HCT116 (cell line): ENCODE measurements at regions not wholly inside any gene's neighbourhood (a gene's known extent, or its start where the extent isn't known, plus 50 kb on each side); places are given as distances from the start of the nearest gene placed in this dataset.

Source experiments
- ATAC-seq: fragments of 200-7000 bp; cut with Tn5 transposase; 2 replicates; pipeline ENCODE4 v1.9.1; 2020; ENCODE audit warnings: mild to moderate bottlenecking, moderate library complexity
- BruUV-seq: library from RNA; stranded (reverse); fragments of 400-500 nt; replicated peaks from 2 replicates; lab custom pipeline; 2021; lab: Mats Ljungman, UMichigan
- CTCF ChIA-PET: fragments of 300-600 bp; sonication (Branson Sonifier 250); formaldehyde crosslinking; loops from one replicate; lab custom pipeline; 2021; ENCODE audit warnings: antibody characterized with exemption; lab: Charles Lee
- POLR2A ChIA-PET: fragments of 300-600, 350-600 bp; sonication (Branson Sonifier 250); formaldehyde crosslinking; loops from one replicate; lab custom pipeline; 2021; ENCODE audit warnings: antibody characterized with exemption; lab: Charles Lee
- RAD21 ChIA-PET, 2 experiments: fragments of 300-600 bp; sonication (Branson Sonifier 250); formaldehyde crosslinking; loops; one replicate each; lab custom pipeline; 2023; ENCODE audit warnings: low total read pairs in 2 of 2; ENCODE audit not compliant: uncharacterized antibody in 2 of 2, unreplicated experiment in 2 of 2, low non-redundant PET in 1 of 2; lab: Charles Lee
- DNase-seq: peaks from one replicate; pipeline ENCODE4 v3.0.0-alpha.2; 2010; ENCODE audit warnings: low read depth, low spot score
- H2AFZ ChIP-seq: fragments of 200-600 bp; shearing (Covaris generic), sonication (generic); 2 replicates; pipeline ENCODE4 v1.6.1; 2017; ENCODE audit warnings: low read depth, mixed run types, mixed read lengths, antibody characterized with exemption, low read length; ENCODE audit not compliant: poor library complexity, severe bottlenecking
- H3K27ac ChIP-seq: 2 replicates; pipeline ENCODE4 v1.5.1; 2012; ENCODE audit warnings: low read depth, low read length
- H3K27me3 ChIP-seq: fragments of 200-600 bp; sonication (generic); 2 replicates; pipeline ENCODE4 v1.6.1; 2016; ENCODE audit warnings: mixed run types, low read length, mixed read lengths; ENCODE audit not compliant: insufficient read depth
- H3K36me3 ChIP-seq, 2 experiments: fragments of 200-500 bp in 1 of 2; fragments of 200-600 bp in 1 of 2; sonication (Bioruptor generic) in 1 of 2; sonication (generic) in 1 of 2; 2 replicates each; pipeline versions ENCODE4 v1.5.1 to v1.6.1; 2014 to 2016; ENCODE audit warnings: low read length in 2 of 2, inconsistent platforms in 1 of 2, mixed read lengths in 1 of 2, mixed run types in 1 of 2; ENCODE audit not compliant: insufficient read depth in 2 of 2, control insufficient read depth in 1 of 2
- H3K4me1 ChIP-seq, 2 experiments: fragments of 200-600 bp in 1 of 2; sonication (generic) in 1 of 2; 2 replicates each; pipeline versions ENCODE4 v1.5.1 to v1.6.1; 2012 to 2017; ENCODE audit warnings: low read length in 2 of 2, inconsistent platforms in 1 of 2, mild to moderate bottlenecking in 1 of 2, mixed read lengths in 1 of 2, mixed run types in 1 of 2, moderate library complexity in 1 of 2; ENCODE audit not compliant: insufficient read depth in 2 of 2, control insufficient read depth in 1 of 2
- H3K4me2 ChIP-seq: fragments of 200-600 bp; sonication (generic); 2 replicates; pipeline ENCODE4 v1.6.1; 2017; ENCODE audit warnings: mixed run types, low read length, mixed read lengths
- H3K4me3 ChIP-seq, 2 experiments: fragments of 200-600 bp in 1 of 2; sonication (generic) in 1 of 2; replicated peaks in 1 of 2; 2 replicates each; pipeline ENCODE4 v1.5.1; 2011 to 2016; ENCODE audit warnings: low read length in 2 of 2, control low read depth in 1 of 2, low read depth in 1 of 2, mild to moderate bottlenecking in 1 of 2, mixed read lengths in 1 of 2, mixed run types in 1 of 2
- H3K79me2 ChIP-seq: fragments of 200-600 bp; sonication (generic); 2 replicates; pipeline ENCODE4 v1.6.1; 2017; ENCODE audit warnings: mild to moderate bottlenecking, mixed run types, low read length, moderate library complexity, mixed read lengths; ENCODE audit not compliant: insufficient read depth
- H3K9ac ChIP-seq: fragments of 200-600 bp; sonication (generic); 2 replicates; pipeline ENCODE4 v1.6.1; 2016; ENCODE audit warnings: low read length, mixed read lengths
- H3K9me2 ChIP-seq: fragments of 200-600 bp; sonication (generic), shearing (Covaris generic); 2 replicates; pipeline ENCODE4 v1.6.1; 2017; ENCODE audit warnings: mixed run types, mild to moderate bottlenecking, moderate library complexity; ENCODE audit not compliant: insufficient read depth
- H3K9me3 ChIP-seq, 2 experiments: fragments of 200-500 bp in 1 of 2; fragments of 200-600 bp in 1 of 2; sonication (Bioruptor generic) in 1 of 2; sonication (generic) in 1 of 2; 2 replicates each; pipeline ENCODE4 v1.6.1; 2014 to 2017; ENCODE audit warnings: low read length in 2 of 2, mixed read lengths in 2 of 2, inconsistent platforms in 1 of 2, low read depth in 1 of 2, mild to moderate bottlenecking in 1 of 2, mixed run types in 1 of 2, moderate library complexity in 1 of 2; ENCODE audit not compliant: control insufficient read depth in 1 of 2, insufficient read depth in 1 of 2
- H4K20me1 ChIP-seq: fragments of 200-600 bp; sonication (generic), shearing (Covaris generic); 2 replicates; pipeline ENCODE4 v1.6.1; 2017; ENCODE audit warnings: mixed run types, mild to moderate bottlenecking, moderate library complexity; ENCODE audit not compliant: insufficient read depth
- CBX3 ChIP-seq: IDR thresholded peaks from 2 replicates; pipeline ENCODE4 v1.6.1; 2012; ENCODE audit warnings: low read depth
- CEBPB ChIP-seq: IDR thresholded peaks from 2 replicates; pipeline ENCODE4 v1.6.1; 2012; ENCODE audit warnings: low read depth
- EGR1 ChIP-seq: IDR thresholded peaks from 2 replicates; pipeline ENCODE4 v1.6.1; 2012; ENCODE audit warnings: low read depth
- ELF1 ChIP-seq: IDR thresholded peaks from 2 replicates; pipeline ENCODE4 v1.6.1; 2012; ENCODE audit warnings: low read depth, borderline replicate concordance
- EZH2 ChIP-seq: fragments of 200-600 bp; sonication (generic); IDR thresholded peaks from 2 replicates; pipeline ENCODE4 v1.6.1; 2017; ENCODE audit warnings: antibody characterized with exemption, mixed run types
- EZH2phosphoT487 ChIP-seq: fragments of 200-600 bp; IDR thresholded peaks from 2 replicates; pipeline ENCODE4 v1.6.1; 2018; ENCODE audit warnings: antibody characterized with exemption, borderline replicate concordance
- JUND ChIP-seq: IDR thresholded peaks from 2 replicates; pipeline ENCODE4 v1.6.1; 2012
- POLR2AphosphoS5 ChIP-seq: IDR thresholded peaks from 2 replicates; pipeline ENCODE4 v1.6.1; 2011; ENCODE audit warnings: mild to moderate bottlenecking, low read depth, low read length, moderate library complexity
- SP1 ChIP-seq: IDR thresholded peaks from 2 replicates; pipeline ENCODE4 v1.6.1; 2012; ENCODE audit warnings: low read depth
- SRF ChIP-seq: IDR thresholded peaks from 2 replicates; pipeline ENCODE4 v1.6.1; 2012; ENCODE audit warnings: low read depth
- TCF7L2 ChIP-seq: IDR thresholded peaks from 2 replicates; pipeline ENCODE4 v1.7.0; 2011; ENCODE audit warnings: borderline replicate concordance, inconsistent platforms; ENCODE audit not compliant: insufficient read depth, insufficient read length; ENCODE audit errors: extremely low read depth
- YY1 ChIP-seq: IDR thresholded peaks from 2 replicates; pipeline ENCODE4 v1.6.1; 2011; ENCODE audit warnings: low read length, low read depth, moderate library complexity, mild to moderate bottlenecking; ENCODE audit not compliant: insufficient replicate concordance; ENCODE audit errors: extremely low read depth
- ZNF274 ChIP-seq: fragments of 200-500 bp; sonication (Bioruptor generic); IDR thresholded peaks from 2 replicates; pipeline ENCODE4 v1.6.1; 2014; ENCODE audit warnings: mild to moderate bottlenecking, low read depth, low read length, inconsistent platforms
- intact Hi-C: fragments of 100-400 bp; cut with micrococcal nuclease; formaldehyde crosslinking; loops from 2 replicates; pipeline ENCODE4 v1.10.0; 2022
- TF ChIP-seq, protein P1 (sequence below): IDR thresholded peaks from 2 replicates; pipeline ENCODE4 v1.6.1; 2012
- TF ChIP-seq, protein P2 (sequence below): IDR thresholded peaks from 2 replicates; pipeline ENCODE4 v1.6.1; 2011; ENCODE audit warnings: mild to moderate bottlenecking, low read length, moderate library complexity; ENCODE audit not compliant: insufficient replicate concordance; ENCODE audit errors: extremely low read depth
- TF ChIP-seq, protein P3 (sequence below): IDR thresholded peaks from 2 replicates; pipeline ENCODE4 v1.6.1; 2012
- TF ChIP-seq, protein P4 (sequence below): IDR thresholded peaks from 2 replicates; pipeline ENCODE4 v1.6.1; 2012; ENCODE audit warnings: low read depth
- TF ChIP-seq, protein P5 (sequence below), 3 experiments: fragments of 200-600 bp in 1 of 3; sonication (generic) in 1 of 3; IDR thresholded peaks in 2 of 3; conservative IDR thresholded peaks in 1 of 3; 2 replicates each; pipeline ENCODE4 v1.5.1; 2012 to 2017; ENCODE audit warnings: low read depth in 2 of 3, low read length in 2 of 3, antibody characterized with exemption in 1 of 3, borderline replicate concordance in 1 of 3, control low read depth in 1 of 3, mild to moderate bottlenecking in 1 of 3, mixed read lengths in 1 of 3, mixed run types in 1 of 3, moderate library complexity in 1 of 3; ENCODE audit not compliant: insufficient read depth in 1 of 3

DNA sequence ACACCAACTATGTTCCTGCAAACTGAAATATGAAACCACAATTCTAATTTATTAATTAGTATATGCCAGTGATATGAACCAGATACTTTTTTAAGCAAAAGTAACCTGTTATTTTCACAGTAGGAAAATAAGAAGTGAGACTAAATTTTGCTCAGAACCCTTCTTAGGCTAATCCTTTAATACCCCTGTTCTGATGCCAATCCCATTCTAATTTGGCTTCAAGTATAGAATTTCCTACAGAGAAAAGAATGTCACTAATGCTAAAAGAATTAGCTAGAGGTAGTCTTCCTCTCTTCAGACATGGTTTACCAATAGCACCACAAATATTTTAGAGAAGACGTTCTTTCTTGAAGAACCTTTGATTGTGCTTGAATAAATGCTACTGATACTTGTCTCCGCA lies 758.4 kb downstream of the FLRT2 start:
- RAD21 ChIA-PET, result no interaction called here
- ATAC-seq, result no peak

More for the DNA sequence above, 758.4 kb downstream of the FLRT2 start:
- no peaks in the 10 kb centered on the region for H3K79me2 ChIP-seq
- DNase-seq, result no peak
- intact Hi-C loops, result no loop called here
- no peaks in the 10 kb centered on the region for H3K4me1 ChIP-seq
- peaks cover 3 to 18% of the 10 kb centered on the region in 2 experiments; a peak in 2 of 4 replicates for H3K9me3 ChIP-seq
- no peaks in the 10 kb centered on the region for H3K9me2 ChIP-seq
- no peak overlapping the region for H3K4me2 ChIP-seq
- TF ChIP-seq POLR2AphosphoS5 (no peak), EGR1 (no peak), TCF7L2 (no peak), CEBPB (no peak), EZH2 (no peak), ZNF274 (no peak), YY1 (no peak), JUND (no peak), SRF (no peak), SP1 (no peak), ELF1 (no peak), CBX3 (no peak), EZH2phosphoT487 (no peak)
- TF ChIP-seq, protein P1, sequence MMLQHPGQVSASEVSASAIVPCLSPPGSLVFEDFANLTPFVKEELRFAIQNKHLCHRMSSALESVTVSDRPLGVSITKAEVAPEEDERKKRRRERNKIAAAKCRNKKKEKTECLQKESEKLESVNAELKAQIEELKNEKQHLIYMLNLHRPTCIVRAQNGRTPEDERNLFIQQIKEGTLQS, result no peak
- TF ChIP-seq, protein P2, sequence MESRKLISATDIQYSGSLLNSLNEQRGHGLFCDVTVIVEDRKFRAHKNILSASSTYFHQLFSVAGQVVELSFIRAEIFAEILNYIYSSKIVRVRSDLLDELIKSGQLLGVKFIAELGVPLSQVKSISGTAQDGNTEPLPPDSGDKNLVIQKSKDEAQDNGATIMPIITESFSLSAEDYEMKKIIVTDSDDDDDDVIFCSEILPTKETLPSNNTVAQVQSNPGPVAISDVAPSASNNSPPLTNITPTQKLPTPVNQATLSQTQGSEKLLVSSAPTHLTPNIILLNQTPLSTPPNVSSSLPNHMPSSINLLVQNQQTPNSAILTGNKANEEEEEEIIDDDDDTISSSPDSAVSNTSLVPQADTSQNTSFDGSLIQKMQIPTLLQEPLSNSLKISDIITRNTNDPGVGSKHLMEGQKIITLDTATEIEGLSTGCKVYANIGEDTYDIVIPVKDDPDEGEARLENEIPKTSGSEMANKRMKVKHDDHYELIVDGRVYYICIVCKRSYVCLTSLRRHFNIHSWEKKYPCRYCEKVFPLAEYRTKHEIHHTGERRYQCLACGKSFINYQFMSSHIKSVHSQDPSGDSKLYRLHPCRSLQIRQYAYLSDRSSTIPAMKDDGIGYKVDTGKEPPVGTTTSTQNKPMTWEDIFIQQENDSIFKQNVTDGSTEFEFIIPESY, result no peak
- TF ChIP-seq, protein P3, sequence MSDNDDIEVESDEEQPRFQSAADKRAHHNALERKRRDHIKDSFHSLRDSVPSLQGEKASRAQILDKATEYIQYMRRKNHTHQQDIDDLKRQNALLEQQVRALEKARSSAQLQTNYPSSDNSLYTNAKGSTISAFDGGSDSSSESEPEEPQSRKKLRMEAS, result no peak
- TF ChIP-seq, protein P4, sequence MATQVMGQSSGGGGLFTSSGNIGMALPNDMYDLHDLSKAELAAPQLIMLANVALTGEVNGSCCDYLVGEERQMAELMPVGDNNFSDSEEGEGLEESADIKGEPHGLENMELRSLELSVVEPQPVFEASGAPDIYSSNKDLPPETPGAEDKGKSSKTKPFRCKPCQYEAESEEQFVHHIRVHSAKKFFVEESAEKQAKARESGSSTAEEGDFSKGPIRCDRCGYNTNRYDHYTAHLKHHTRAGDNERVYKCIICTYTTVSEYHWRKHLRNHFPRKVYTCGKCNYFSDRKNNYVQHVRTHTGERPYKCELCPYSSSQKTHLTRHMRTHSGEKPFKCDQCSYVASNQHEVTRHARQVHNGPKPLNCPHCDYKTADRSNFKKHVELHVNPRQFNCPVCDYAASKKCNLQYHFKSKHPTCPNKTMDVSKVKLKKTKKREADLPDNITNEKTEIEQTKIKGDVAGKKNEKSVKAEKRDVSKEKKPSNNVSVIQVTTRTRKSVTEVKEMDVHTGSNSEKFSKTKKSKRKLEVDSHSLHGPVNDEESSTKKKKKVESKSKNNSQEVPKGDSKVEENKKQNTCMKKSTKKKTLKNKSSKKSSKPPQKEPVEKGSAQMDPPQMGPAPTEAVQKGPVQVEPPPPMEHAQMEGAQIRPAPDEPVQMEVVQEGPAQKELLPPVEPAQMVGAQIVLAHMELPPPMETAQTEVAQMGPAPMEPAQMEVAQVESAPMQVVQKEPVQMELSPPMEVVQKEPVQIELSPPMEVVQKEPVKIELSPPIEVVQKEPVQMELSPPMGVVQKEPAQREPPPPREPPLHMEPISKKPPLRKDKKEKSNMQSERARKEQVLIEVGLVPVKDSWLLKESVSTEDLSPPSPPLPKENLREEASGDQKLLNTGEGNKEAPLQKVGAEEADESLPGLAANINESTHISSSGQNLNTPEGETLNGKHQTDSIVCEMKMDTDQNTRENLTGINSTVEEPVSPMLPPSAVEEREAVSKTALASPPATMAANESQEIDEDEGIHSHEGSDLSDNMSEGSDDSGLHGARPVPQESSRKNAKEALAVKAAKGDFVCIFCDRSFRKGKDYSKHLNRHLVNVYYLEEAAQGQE, result no peak
- TF ChIP-seq, protein P5, sequence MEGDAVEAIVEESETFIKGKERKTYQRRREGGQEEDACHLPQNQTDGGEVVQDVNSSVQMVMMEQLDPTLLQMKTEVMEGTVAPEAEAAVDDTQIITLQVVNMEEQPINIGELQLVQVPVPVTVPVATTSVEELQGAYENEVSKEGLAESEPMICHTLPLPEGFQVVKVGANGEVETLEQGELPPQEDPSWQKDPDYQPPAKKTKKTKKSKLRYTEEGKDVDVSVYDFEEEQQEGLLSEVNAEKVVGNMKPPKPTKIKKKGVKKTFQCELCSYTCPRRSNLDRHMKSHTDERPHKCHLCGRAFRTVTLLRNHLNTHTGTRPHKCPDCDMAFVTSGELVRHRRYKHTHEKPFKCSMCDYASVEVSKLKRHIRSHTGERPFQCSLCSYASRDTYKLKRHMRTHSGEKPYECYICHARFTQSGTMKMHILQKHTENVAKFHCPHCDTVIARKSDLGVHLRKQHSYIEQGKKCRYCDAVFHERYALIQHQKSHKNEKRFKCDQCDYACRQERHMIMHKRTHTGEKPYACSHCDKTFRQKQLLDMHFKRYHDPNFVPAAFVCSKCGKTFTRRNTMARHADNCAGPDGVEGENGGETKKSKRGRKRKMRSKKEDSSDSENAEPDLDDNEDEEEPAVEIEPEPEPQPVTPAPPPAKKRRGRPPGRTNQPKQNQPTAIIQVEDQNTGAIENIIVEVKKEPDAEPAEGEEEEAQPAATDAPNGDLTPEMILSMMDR (IDR thresholded peaks at IDR 0.05 in 2 of 3, conservative IDR thresholded peaks at IDR 0.05 in 1 of 3; ENCODE audit: borderline replicate concordance in 1 of 3, insufficient read depth in 1 of 3, low read depth in 2 of 3, low read length in 2 of 3), result no peak
- TF ChIP-seq, all 23 proteins: peak for 0
- POLR2A ChIA-PET, result no interaction called here
- Histone ChIP-seq H3K27ac (no peak overlapping the region), H3K27me3 (no peaks in the 10 kb centered on the region), H4K20me1 (no peaks in the 10 kb centered on the region), H3K9ac (no peak overlapping the region), H3K4me3 (no peak overlapping the region), H2AFZ (no peak overlapping the region), H3K36me3 (no peaks in the 10 kb centered on the region)
- CTCF ChIA-PET, result no interaction called here
- no TSS peak for BruUV-seq
